GM12878 (cell line): ENCODE measurements at regions not wholly inside any gene's neighbourhood (a gene's known extent, or its start where the extent isn't known, plus 50 kb on each side); places are given as distances from the start of the nearest gene placed in this dataset.

ENCODE experiments used
- ATAC-seq: fragments of 200-7000 bp; cut with Tn5 transposase; 3 replicates; pipeline ENCODE4 v1.9.1; 2020; ENCODE audit warnings: mild to moderate bottlenecking, moderate library complexity
- BruUV-seq: library from RNA; stranded (reverse); fragments of 400-500 nt; replicated peaks from 2 replicates; lab custom pipeline; 2021; lab: Mats Ljungman, UMichigan
- CTCF ChIA-PET: fragments of 300-600 bp; sonication (Branson Sonifier 250); formaldehyde crosslinking; extraction: SDS; loops from one replicate; lab custom pipeline; 2021; ENCODE audit warnings: inconsistent platforms; lab: Yijun Ruan, JAX
- POLR2A ChIA-PET: fragments of 350-600 bp; formaldehyde crosslinking; extraction: SDS; loops from one replicate; lab custom pipeline; 2021; ENCODE audit warnings: inconsistent platforms; lab: Charles Lee
- RAD21 ChIA-PET: fragments of 300-600 bp; sonication (Branson Sonifier 250); formaldehyde crosslinking; loops from one replicate; lab custom pipeline; 2023; ENCODE audit warnings: antibody characterized with exemption; ENCODE audit not compliant: unreplicated experiment; lab: Charles Lee
- SMC1A ChIA-PET: fragments of 300-600 bp; sonication (Branson Sonifier 250); formaldehyde crosslinking; loops from one replicate; lab custom pipeline; 2023; ENCODE audit not compliant: unreplicated experiment, uncharacterized antibody; lab: Charles Lee
- DNase-seq: peaks from one replicate; pipeline ENCODE4 v3.0.0-alpha.2; 2011; ENCODE audit warnings: low read depth, low spot score
- FAIRE-seq: peaks from 3 replicates; lab custom pipeline; 2011; peaks lifted over from hg19 to GRCh38; lab: Jason Lieb, UNC
- H2AFZ ChIP-seq: 2 replicates; pipeline ENCODE4 v1.6.0; 2011; ENCODE audit warnings: low read depth, low read length, control low read depth; ENCODE audit not compliant: control insufficient read depth
- H3K27ac ChIP-seq: 2 replicates; pipeline ENCODE4 v1.5.1; 2011; ENCODE audit warnings: control low read depth; ENCODE audit not compliant: control insufficient read depth, insufficient read depth
- H3K27me3 ChIP-seq, 2 experiments: replicated peaks in 1 of 2; 2 replicates each; pipeline versions ENCODE4 v1.6.0 to v1.6.1; 2011; ENCODE audit warnings: low read length in 1 of 2; ENCODE audit not compliant: control insufficient read depth in 2 of 2, insufficient read depth in 2 of 2
- H3K36me3 ChIP-seq, 2 experiments: 2 replicates each; pipeline ENCODE4 v1.5.1; 2011; ENCODE audit warnings: low read length in 1 of 2; ENCODE audit not compliant: control insufficient read depth in 2 of 2, insufficient read depth in 2 of 2
- H3K4me1 ChIP-seq: 2 replicates; pipeline ENCODE4 v1.6.1; 2011; ENCODE audit warnings: mild to moderate bottlenecking, low read length, moderate library complexity, mixed read lengths; ENCODE audit not compliant: control insufficient read depth, insufficient read depth
- H3K4me2 ChIP-seq: 2 replicates; pipeline ENCODE4 v1.6.0; 2011; ENCODE audit warnings: control low read depth; ENCODE audit not compliant: control insufficient read depth, insufficient read depth
- H3K4me3 ChIP-seq: fragments of 200-600 bp; sonication (generic); 2 replicates; pipeline ENCODE4 v1.5.1; 2016
- H3K79me2 ChIP-seq: 2 replicates; pipeline ENCODE4 v1.6.0; 2011; ENCODE audit warnings: low read length; ENCODE audit not compliant: control insufficient read depth, insufficient read depth
- H3K9ac ChIP-seq: 2 replicates; pipeline ENCODE4 v1.8.0; 2011; ENCODE audit warnings: low read length, control low read depth, mixed read lengths; ENCODE audit not compliant: control insufficient read depth, insufficient read depth
- H3K9me3 ChIP-seq: replicated peaks from 3 replicates; pipeline ENCODE4 v1.5.1; 2011; ENCODE audit warnings: mild to moderate bottlenecking, low read length; ENCODE audit not compliant: control insufficient read depth, insufficient read depth
- H4K20me1 ChIP-seq: 2 replicates; pipeline ENCODE4 v1.6.0; 2011; ENCODE audit not compliant: control insufficient read depth, insufficient read depth
- MYB ChIP-seq: fragments of 150-350 bp; IDR thresholded peaks from 2 replicates; pipeline ENCODE4 v1.6.1; 2014; ENCODE audit warnings: mild to moderate bottlenecking, low read depth, low read length, borderline replicate concordance
- USF2 ChIP-seq: IDR thresholded peaks from 2 replicates; pipeline ENCODE4 v1.6.1; 2011; ENCODE audit warnings: low read depth, low read length, improper control_type of control experiment, borderline replicate concordance
- WGBS: methylation state at CpG from one replicate; pipeline ENCODE4 v1.1.6; 2016; ENCODE audit warnings: low lambda C conversion rate; ENCODE audit not compliant: insufficient replicate concordance, insufficient coverage; ENCODE audit errors: missing lambda C conversion rate; 5-methylcytosine and 5-hydroxymethylcytosine counted together
- in situ Hi-C: fragments of 300-500 bp; cut with MboI; formaldehyde crosslinking; loops from 9 replicates; pipeline ENCODE4 v1.14.3; 2018; ENCODE audit warnings: mixed read lengths
- intact Hi-C: fragments of 100-400 bp; cut with micrococcal nuclease; formaldehyde crosslinking; loops from one replicate; pipeline ENCODE4 v1.14.2; 2022; ENCODE audit not compliant: unreplicated experiment
- TF ChIP-seq, protein P1 (sequence below): fragments of 450-650 bp; IDR thresholded peaks from 2 replicates; pipeline ENCODE4 v1.6.1; 2017; ENCODE audit warnings: low read depth, mild to moderate bottlenecking, moderate library complexity

GRCh38 chr20:19875376-19876221, 117.5 kb downstream of the RIN2 start:
- Histone ChIP-seq H3K4me3 (no peak overlapping the region), H4K20me1 (no peaks in the 10 kb centered on the region), H3K27ac (no peak overlapping the region), H3K4me2 (no peak overlapping the region), H3K4me1 (no peaks in the 10 kb centered on the region), H3K79me2 (no peaks in the 10 kb centered on the region), H3K9ac (no peak overlapping the region), H3K9me3 (no peaks in the 10 kb centered on the region; the same call in 2 of the 3 replicates), H3K36me3 (no peaks in the 10 kb centered on the region), H2AFZ (no peak overlapping the region), H3K27me3 (no peaks in the 10 kb centered on the region; a peak in 1 of 4 replicates)
- ChIA-PET POLR2A (no interaction called here), SMC1A (interaction anchor here (1.5 kb wide), 1 partner anchor 89 kb away, joined by 4 read pairs; no protein-coding TSS in a partner anchor), CTCF (no interaction called here), RAD21 (interaction anchor here (1.0 kb wide), 1 partner anchor 90 kb away, joined by 3 read pairs; no protein-coding TSS in a partner anchor)
- in situ Hi-C loops (no loop called here), intact Hi-C loops (no loop called here)
- ATAC-seq: no peak
- BruUV-seq: no TSS peak
- TF ChIP-seq USF2 (no peak), MYB (no peak)
- TF ChIP-seq, protein P1, sequence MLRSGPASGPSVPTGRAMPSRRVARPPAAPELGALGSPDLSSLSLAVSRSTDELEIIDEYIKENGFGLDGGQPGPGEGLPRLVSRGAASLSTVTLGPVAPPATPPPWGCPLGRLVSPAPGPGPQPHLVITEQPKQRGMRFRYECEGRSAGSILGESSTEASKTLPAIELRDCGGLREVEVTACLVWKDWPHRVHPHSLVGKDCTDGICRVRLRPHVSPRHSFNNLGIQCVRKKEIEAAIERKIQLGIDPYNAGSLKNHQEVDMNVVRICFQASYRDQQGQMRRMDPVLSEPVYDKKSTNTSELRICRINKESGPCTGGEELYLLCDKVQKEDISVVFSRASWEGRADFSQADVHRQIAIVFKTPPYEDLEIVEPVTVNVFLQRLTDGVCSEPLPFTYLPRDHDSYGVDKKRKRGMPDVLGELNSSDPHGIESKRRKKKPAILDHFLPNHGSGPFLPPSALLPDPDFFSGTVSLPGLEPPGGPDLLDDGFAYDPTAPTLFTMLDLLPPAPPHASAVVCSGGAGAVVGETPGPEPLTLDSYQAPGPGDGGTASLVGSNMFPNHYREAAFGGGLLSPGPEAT: no peak
- FAIRE-seq: no peak
- WGBS: 11% methylated on average over 11 of the region's 11 CpGs
- DNase-seq: no peak
